NCI-H526 (cell line): ENCODE measurements at regions not wholly inside any gene's neighbourhood (a gene's known extent, or its start where the extent isn't known, plus 50 kb on each side); places are given as distances from the start of the nearest gene placed in this dataset.
"Not testable (repeated sequence)": the region's sequence is repeated elsewhere in the genome, so short reads cannot be mapped to it uniquely, and the experiment has no call there.

Experiments used
- DNase-seq, 2 experiments: peaks; one replicate each; lab custom pipeline; 2025; lab: John Stamatoyannopoulos, UW

DNA sequence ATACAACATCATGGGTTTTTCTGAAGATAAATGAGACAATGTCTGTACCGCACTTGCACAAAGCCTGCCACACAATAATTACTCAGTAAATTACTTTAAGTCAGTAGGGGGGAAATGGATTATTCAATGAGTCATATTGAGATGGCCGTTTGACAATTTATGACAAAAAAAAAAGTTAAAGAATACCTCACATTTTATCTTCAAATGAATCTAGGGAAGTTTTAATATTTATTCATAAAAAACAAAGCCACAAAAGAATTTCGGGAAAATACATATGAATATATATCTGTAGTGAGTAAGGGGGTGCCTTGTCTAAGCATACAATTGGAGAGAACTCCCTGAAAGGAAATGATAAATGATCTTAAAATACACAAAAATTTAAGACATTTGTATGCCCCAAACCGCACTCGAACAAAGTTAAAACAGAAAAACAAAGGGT is 197.0 kb upstream of the SLC7A11 start:
- no peak for DNase-seq

DNA sequence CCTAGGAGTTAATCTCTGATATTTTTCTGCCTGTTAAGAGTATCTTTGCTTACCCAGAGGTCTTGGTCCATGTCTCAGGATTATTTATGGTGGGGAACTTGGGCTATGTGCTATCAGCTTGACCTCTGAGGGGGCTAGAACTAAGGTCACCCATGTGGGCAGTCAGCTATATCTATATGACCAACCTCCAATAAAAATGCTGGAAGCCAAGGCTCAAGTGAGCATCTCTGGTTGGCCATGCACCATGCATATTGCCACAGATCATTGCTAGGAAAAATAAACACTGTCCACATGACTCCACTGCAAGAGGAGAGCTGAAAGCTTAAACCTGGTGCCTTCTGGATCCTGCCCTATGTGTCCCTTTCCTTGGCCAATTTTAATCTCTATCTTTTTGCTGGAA is 196.5 kb upstream of the SLC7A11 start:
- DNase-seq: no peak

DNA sequence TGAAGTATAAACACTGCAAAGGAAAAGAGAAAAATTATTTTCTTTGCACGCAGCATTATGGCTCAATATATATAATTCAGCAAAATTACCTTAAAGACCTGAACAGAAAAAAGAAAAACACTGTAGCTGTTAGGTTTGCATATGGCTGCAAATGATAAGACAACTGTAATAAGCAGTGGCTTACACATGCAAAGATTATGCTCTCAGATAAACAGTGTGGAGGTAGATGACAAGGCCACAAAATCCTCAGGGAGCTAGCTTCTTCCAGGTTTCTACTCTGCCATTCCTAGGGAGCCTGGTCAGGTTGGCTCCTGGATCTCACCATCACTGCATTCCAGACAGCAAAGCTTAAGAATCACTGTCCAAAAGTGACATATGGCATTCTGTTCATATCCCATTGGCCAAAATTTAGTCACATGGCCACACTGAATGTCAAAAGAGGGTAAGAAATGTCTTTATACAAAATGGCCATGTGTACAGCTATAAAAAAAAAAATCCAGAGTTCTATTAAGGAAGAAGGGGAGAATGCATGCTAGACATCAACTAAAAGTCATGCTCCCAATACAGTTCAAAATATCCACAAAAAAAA is 195.2 kb upstream of the SLC7A11 start:
- peak in 1 of 2 experiments; percentile 14 for DNase-seq

DNA sequence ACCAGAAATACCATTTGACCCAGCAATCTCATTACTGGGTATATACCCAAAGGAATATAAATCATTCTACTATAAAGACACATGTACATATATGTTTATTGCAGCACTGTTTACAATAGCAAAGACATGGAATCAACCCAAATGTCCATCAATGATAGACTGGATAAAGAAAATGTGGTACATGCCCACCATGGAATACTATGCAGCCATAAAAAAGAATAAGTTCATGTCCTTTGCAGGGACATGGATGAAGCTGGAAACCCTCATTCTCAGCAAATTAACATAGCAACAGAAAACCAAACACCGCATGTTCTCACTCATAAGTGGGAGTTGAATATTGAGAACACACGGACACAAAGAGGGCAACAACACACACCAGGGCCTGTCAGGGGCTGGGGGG is 193.6 kb upstream of the SLC7A11 start:
- DNase-seq: not testable (repeated sequence)

DNA sequence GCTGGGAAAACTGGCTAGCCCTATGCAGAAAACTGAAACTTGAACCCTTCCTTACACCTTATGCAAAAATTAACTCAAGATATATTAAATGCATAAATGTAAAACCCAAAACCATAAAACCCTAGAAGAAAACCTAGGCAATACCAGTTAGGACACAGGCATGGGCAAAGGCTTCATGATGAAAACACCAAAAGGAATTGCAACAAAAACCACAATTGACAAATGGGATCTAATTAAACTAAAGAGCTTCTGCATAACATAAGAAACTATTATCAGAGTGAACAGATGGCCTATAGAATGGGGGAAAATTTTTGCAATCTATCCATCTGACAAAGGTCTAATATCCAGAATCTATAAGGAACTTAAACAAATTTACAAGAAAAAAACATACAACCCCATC is 192.9 kb upstream of the SLC7A11 start:
- not testable (repeated sequence) for DNase-seq

DNA sequence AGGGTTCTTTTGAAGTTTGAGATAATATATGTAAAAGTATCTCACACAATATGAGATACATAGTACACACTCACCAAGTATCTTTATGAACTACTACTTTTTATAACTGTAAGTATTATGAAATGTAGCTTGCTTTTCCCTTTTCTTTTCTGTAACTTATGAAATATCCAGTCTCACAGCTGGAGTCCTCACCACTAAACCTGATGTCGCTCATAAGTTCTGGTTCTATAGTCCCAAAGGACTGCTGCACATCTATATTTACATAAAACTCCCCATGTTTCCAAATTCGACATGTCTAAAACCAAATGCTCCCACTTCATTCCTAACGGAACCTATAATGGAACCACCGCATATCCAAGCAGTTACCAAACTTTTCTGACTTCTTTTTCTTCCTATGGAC is 186.5 kb upstream of the SLC7A11 start:
- no peak for DNase-seq

DNA sequence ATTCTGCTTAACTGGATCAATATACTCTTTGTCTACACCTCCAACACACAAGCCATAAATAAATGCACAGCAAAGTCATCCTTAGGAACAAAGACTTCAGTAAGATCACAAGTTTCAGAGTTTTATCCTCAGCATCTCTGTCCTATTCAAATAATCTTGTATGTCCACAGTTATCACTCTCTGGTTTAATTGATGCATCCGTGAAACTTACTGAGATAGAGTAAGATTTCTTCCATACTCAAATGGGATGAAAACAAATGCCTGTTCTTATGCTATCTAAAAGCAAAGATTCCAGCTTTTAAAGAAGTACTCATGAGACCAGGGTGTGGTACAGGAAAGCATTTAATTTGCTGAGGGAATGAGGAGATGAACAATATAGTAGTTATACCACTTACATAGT is 184.6 kb upstream of the SLC7A11 start:
- no peak for DNase-seq

DNA sequence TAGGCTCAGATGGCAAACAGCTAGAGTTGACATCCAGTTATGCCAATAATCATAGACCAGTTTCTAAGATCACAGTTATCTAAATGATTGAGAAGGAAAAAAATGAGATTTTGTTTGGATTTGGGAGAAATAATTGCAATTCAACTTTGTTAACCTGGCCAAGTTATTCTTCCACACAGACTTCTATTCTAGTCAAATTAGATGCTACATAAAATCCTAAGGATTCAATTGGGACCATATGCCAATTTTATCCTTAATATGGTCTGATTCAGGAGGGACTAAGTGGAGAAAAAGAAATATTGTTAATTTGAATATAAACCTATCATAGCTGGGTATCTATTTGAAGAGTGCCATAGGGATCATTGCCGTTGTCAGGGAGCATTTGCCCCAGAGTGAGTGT is 178.3 kb upstream of the SLC7A11 start:
- no peak for DNase-seq

DNA sequence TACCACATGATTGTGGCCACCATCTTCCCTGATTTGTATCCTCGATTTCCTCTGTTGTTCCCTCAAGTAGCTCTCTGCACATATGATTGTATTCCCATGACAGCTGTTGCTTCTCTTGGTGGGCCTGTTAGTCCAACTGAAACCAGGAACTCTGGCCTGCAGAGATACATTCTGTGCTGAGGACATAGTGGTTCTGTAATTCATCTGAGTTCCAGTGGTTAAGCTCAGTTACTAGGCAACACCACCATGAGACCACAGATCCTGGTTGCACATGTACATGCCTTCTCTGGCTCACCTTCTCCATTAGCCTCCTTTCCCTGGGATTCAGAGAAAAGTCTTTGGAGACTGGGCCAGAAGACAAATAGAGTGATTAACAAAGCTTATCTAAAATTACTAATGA is 172.1 kb upstream of the SLC7A11 start:
- DNase-seq: no peak

DNA sequence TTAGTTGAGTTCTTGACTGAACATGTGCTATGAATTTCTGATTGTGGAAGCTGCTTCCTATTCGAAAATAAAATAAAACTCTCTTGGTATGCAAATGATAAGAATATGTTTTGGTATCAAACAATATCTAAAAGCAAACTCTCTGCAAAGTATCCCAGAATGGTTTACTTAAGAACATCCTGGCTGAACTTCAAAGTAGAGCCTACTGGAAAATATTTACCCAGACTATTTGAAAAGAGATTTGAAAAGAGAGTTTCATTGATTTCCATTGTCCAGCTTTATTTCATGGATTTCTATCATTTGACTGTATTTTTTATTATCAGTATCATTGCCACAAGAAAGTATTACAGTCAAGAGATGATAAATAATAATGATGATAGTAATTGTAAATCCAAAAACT is 171.1 kb upstream of the SLC7A11 start:
- no peak for DNase-seq

DNA sequence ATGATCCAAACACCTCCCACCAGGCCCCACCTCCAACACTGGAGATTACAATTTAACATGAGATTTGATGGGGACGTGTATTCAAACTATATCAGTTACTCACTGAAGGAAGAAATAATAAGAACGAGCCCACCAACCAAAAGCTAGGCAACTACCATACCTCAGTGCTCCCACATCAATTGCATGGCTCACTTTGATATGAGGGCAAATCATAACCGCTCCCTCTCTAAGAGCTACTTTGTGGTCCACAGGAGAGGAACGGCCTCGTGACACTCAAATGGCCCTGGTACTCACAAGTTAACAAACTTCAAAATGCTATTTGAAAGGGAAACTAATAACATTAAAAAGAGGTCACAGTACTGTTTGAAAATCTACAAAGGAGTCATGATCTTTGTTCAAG is 170.7 kb upstream of the SLC7A11 start:
- no peak for DNase-seq

DNA sequence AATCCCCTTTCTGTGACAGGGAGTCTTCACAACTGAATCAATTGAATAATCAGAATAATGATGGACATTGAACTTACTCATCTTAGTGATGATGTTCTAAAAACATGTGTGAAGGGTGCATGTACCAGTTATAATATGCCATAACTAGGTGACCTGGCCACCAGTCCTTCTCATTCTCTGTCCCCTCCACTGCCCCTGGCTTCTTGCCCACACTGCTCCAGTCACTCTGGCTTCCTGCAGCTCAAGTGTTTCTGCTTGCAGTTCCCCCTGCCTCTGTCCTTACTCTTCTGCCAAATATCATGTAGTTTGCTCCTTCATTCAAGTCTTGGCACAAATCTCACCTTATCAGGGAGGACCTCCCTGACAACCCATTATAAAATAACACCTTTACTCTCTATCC is 168.1 kb upstream of the SLC7A11 start:
- no peak for DNase-seq

DNA sequence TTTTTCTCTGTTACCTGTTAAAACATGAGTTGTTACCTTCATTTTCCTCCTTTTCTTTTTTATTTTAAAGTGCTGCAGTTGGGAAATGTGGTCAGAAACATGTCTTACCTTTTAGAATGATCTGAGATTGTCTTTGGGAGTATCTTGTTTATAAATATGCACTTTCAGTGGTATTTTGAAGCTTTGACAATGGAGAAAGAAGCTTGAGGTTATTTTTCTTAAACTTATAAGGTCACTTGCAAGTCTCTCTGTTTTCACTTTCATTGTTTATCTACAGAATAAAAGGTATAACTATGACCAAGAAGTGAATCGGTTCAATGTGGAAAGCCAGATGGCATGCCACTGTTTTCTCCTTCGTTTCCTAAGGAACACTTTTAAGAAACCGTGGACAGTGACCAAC is 167.5 kb upstream of the SLC7A11 start:
- no peak for DNase-seq

DNA sequence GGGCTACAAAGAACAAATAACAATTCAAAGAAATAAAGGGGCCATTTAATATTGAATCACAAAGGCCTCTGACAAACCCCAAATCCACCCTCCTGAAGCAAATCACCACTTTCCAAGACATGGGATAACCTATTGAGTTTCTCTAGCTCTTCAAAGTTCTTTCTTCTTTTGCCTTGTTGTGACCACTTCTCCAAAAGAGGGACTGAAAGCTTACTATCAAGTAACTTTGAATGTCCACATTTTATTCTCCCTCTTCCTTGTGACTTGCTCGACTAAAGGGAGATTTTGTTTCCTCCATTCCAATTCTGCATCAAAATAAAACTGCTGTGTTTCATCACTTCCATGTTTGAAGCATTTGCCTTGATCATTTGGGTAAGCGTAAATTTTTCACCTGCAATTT is 166.6 kb upstream of the SLC7A11 start:
- no peak for DNase-seq

DNA sequence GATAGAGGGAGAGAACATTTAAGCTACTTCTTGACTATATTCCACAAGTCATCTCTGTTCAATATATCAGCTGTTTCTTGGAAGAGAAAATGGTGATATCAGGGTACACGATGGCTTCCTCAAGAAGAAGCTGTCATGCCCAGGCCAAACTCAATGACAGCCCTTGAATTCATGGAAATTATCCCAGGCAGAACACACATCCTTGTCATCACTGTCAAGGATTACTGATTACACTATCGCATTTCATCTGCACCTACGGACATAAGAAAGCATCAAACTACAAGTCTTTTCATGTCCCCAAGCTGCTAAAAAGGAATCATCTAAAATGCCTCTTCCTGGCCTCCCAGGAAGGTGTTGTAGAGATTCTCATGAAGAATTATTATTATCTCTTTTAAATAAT is 165.2 kb upstream of the SLC7A11 start:
- DNase-seq: no peak

DNA sequence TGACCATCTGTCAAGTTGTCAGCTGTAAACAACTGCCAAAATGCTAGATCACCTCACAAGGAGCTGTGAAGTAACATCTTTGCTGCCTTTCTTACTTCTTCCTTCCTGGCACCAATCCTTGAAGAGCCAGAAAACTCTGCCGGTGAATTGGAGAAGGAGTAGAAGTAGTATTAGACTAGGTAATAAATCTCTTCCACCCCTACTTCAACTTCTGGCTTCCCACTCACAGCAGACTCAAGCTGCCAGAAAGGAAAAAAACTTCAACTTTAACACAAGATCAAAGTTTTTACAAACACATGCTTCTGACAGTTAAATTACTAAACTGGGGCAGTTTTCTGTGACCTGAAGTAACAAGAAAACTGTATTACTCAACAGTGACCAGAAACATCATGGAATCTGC is 164.7 kb upstream of the SLC7A11 start:
- DNase-seq: no peak

DNA sequence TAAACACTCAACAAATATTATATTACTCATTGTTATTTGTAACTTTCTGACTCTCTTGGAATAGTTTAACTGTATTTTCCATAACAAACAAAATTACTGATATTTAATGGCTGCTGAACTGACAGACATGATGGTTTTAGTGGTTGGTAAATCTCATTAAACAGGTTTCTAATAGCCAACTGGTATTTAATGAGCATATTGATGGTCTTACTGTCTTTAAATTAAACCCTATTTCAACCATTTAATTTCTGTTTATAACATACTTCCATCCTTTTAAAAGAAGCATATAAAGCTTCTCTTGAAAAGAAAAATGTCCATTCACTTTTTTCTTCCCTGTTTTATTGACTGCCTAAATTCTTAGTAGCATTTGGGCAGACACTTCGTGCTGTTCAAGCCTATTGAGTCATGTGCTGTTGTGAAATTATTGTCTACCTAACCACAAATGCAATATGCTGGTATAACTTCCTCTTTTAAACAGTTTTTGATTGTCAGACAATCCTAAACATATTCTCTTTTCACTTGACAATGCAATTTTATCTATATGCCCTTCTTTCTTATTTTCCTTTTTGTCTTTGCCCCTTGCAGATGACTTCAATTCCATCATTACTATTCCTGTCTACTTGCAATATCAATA is 163.9 kb upstream of the SLC7A11 start:
- no peak for DNase-seq

DNA sequence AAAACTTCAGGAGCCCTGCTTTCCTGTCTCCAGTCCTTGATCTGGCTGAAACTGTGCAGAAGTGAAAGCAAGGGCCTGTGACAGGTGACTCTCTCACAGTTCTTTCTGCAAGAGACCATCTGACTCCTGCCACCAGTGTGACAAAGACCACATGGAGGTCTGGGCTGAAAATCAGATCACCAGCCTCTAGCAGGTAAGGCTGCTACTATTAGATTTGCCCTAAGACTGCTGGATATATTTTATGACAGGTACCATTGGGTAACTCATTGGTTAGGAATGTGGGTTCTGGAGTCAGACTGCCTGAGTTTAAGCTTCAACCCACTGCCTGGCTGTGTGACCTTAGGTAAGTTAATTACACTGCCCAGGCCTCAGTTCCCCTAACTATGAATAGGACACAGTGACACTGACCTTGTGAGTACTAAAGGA is 163.3 kb upstream of the SLC7A11 start:
- no peak for DNase-seq

DNA sequence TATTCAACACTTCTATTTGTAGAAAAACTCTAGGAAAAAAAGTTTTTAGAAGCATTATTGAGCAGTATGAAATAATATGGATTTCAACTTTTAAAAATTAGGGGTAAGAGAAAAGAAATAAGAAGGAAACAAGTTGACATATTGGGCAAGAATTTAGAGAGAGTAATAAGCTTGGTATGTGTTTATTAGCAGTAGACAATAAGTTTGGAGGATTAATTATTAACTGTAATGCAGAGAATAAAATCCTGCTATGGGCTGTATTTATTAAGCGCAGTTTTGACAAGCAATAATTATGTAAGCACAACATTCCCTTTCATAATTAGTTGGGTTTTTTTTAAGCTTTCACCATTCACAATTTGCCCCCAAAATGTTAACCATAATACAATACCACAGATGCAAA is 162.7 kb upstream of the SLC7A11 start:
- no peak for DNase-seq

DNA sequence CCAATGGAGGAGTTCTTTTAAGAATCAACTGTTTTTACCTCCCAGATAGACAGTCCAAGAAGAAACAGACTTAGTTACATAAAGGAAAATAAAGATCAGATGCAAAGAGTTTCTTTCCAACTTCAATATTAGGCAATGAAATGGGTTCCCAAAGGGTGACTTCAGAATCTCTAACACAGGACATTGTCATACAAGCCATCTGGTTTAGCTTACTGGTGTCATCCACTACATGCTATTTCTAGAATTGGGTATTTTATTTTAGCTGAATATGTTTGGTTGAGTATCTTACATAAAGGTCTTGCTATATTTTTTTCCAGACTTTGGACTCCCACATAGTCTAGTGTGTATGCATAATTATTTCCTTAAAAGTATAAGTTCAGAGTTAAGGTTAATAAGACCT is 162.1 kb upstream of the SLC7A11 start:
- DNase-seq: no peak

DNA sequence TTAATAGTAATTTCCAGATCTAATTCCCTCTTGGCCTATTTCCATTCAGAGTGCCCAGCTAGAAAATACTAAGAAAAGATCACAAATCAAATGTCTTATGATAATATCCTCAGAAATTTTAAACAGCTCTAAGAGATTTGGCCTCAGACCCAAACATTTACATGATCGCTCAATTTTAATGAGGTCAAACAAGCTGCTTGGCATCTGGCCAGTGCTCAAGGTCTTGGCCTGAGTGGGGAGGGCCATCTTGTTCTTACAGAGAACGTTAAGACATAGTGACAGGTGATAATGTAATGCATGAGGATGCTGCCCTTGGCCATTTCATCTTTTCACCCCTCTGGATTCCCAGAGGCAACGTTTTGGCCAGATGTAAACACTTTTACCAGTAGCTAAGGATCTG is 159.2 kb upstream of the SLC7A11 start:
- no peak for DNase-seq

DNA sequence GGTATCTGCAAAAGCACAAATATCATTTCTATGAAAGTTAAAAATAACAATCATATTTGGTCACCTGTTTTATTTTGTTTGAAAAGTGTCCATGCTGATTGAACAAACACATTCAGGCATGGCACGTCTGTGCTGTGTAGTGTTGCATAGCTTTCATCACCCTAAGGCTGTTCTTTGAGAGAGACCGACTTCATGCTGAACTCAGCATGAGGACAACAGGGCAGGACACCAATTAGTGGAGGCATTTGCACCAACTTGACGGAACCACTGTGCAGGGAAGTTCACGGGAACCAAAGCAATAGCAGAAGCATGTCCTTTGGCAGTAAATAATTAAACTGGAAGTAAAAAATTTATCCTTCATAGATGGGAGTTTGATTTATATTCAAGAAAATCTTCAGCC is 158.4 kb upstream of the SLC7A11 start:
- DNase-seq: no peak

DNA sequence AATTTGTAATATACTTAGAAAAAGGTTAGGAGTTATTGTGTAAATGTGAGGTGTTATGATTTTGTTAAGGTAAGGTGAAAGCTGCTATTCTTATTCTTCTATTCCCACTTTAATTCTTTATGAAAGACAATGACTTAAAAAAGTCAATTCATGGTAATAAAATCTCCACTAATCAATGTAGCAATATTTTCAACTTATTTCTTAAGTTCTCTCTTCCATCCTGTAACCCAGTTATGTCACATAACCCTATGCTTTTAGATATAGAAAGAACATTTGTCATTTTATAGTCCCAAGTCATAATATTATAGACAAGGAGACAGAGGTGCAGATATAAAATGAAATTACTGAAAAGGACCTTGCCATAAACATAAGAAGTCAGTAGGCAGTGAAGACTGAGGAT is 157.9 kb upstream of the SLC7A11 start:
- DNase-seq: no peak

DNA sequence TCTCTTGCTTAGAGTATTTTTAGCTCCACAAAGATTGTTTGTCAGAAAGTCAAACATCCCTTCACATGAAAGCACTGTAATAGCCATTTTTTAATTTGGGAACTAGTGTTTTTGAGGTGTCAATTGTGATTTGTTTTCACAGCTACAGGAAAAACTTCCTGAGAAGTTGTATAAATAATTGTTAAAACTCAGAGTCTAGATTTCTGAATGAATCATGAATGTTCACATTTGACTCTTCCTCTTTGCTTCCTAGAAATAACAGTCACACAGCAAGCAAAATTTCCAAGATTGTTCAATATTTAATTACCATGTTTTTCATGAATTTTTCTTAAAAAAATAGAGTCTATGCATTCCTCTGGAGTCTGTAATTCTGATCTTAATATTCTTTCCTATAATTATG is 156.9 kb upstream of the SLC7A11 start:
- no peak for DNase-seq
